HCT116 (cell line): ENCODE measurements at regions not wholly inside any gene's neighbourhood (a gene's known extent, or its start where the extent isn't known, plus 50 kb on each side); places are given as distances from the start of the nearest gene placed in this dataset.

ENCODE experiments used
- ATAC-seq: fragments of 200-7000 bp; cut with Tn5 transposase; 2 replicates; pipeline ENCODE4 v1.9.1; 2020; ENCODE audit warnings: mild to moderate bottlenecking, moderate library complexity
- BruUV-seq: library from RNA; stranded (reverse); fragments of 400-500 nt; replicated peaks from 2 replicates; lab custom pipeline; 2021; lab: Mats Ljungman, UMichigan
- CTCF ChIA-PET: fragments of 300-600 bp; sonication (Branson Sonifier 250); formaldehyde crosslinking; loops from one replicate; lab custom pipeline; 2021; ENCODE audit warnings: antibody characterized with exemption; lab: Charles Lee
- POLR2A ChIA-PET: fragments of 300-600, 350-600 bp; sonication (Branson Sonifier 250); formaldehyde crosslinking; loops from one replicate; lab custom pipeline; 2021; ENCODE audit warnings: antibody characterized with exemption; lab: Charles Lee
- RAD21 ChIA-PET, 2 experiments: fragments of 300-600 bp; sonication (Branson Sonifier 250); formaldehyde crosslinking; loops; one replicate each; lab custom pipeline; 2023; ENCODE audit warnings: low total read pairs in 2 of 2; ENCODE audit not compliant: uncharacterized antibody in 2 of 2, unreplicated experiment in 2 of 2, low non-redundant PET in 1 of 2; lab: Charles Lee
- DNase-seq: peaks from one replicate; pipeline ENCODE4 v3.0.0-alpha.2; 2010; ENCODE audit warnings: low read depth, low spot score
- H2AFZ ChIP-seq: fragments of 200-600 bp; shearing (Covaris generic), sonication (generic); 2 replicates; pipeline ENCODE4 v1.6.1; 2017; ENCODE audit warnings: low read depth, mixed run types, mixed read lengths, antibody characterized with exemption, low read length; ENCODE audit not compliant: poor library complexity, severe bottlenecking
- H3K27ac ChIP-seq: 2 replicates; pipeline ENCODE4 v1.5.1; 2012; ENCODE audit warnings: low read depth, low read length
- H3K27me3 ChIP-seq: fragments of 200-600 bp; sonication (generic); 2 replicates; pipeline ENCODE4 v1.6.1; 2016; ENCODE audit warnings: mixed run types, low read length, mixed read lengths; ENCODE audit not compliant: insufficient read depth
- H3K36me3 ChIP-seq, 2 experiments: fragments of 200-500 bp in 1 of 2; fragments of 200-600 bp in 1 of 2; sonication (Bioruptor generic) in 1 of 2; sonication (generic) in 1 of 2; 2 replicates each; pipeline versions ENCODE4 v1.5.1 to v1.6.1; 2014 to 2016; ENCODE audit warnings: low read length in 2 of 2, inconsistent platforms in 1 of 2, mixed read lengths in 1 of 2, mixed run types in 1 of 2; ENCODE audit not compliant: insufficient read depth in 2 of 2, control insufficient read depth in 1 of 2
- H3K4me1 ChIP-seq, 2 experiments: fragments of 200-600 bp in 1 of 2; sonication (generic) in 1 of 2; 2 replicates each; pipeline versions ENCODE4 v1.5.1 to v1.6.1; 2012 to 2017; ENCODE audit warnings: low read length in 2 of 2, inconsistent platforms in 1 of 2, mild to moderate bottlenecking in 1 of 2, mixed read lengths in 1 of 2, mixed run types in 1 of 2, moderate library complexity in 1 of 2; ENCODE audit not compliant: insufficient read depth in 2 of 2, control insufficient read depth in 1 of 2
- H3K4me2 ChIP-seq: fragments of 200-600 bp; sonication (generic); 2 replicates; pipeline ENCODE4 v1.6.1; 2017; ENCODE audit warnings: mixed run types, low read length, mixed read lengths
- H3K4me3 ChIP-seq, 2 experiments: fragments of 200-600 bp in 1 of 2; sonication (generic) in 1 of 2; replicated peaks in 1 of 2; 2 replicates each; pipeline ENCODE4 v1.5.1; 2011 to 2016; ENCODE audit warnings: low read length in 2 of 2, control low read depth in 1 of 2, low read depth in 1 of 2, mild to moderate bottlenecking in 1 of 2, mixed read lengths in 1 of 2, mixed run types in 1 of 2
- H3K79me2 ChIP-seq: fragments of 200-600 bp; sonication (generic); 2 replicates; pipeline ENCODE4 v1.6.1; 2017; ENCODE audit warnings: mild to moderate bottlenecking, mixed run types, low read length, moderate library complexity, mixed read lengths; ENCODE audit not compliant: insufficient read depth
- H3K9ac ChIP-seq: fragments of 200-600 bp; sonication (generic); 2 replicates; pipeline ENCODE4 v1.6.1; 2016; ENCODE audit warnings: low read length, mixed read lengths
- H3K9me2 ChIP-seq: fragments of 200-600 bp; sonication (generic), shearing (Covaris generic); 2 replicates; pipeline ENCODE4 v1.6.1; 2017; ENCODE audit warnings: mixed run types, mild to moderate bottlenecking, moderate library complexity; ENCODE audit not compliant: insufficient read depth
- H3K9me3 ChIP-seq, 2 experiments: fragments of 200-500 bp in 1 of 2; fragments of 200-600 bp in 1 of 2; sonication (Bioruptor generic) in 1 of 2; sonication (generic) in 1 of 2; 2 replicates each; pipeline ENCODE4 v1.6.1; 2014 to 2017; ENCODE audit warnings: low read length in 2 of 2, mixed read lengths in 2 of 2, inconsistent platforms in 1 of 2, low read depth in 1 of 2, mild to moderate bottlenecking in 1 of 2, mixed run types in 1 of 2, moderate library complexity in 1 of 2; ENCODE audit not compliant: control insufficient read depth in 1 of 2, insufficient read depth in 1 of 2
- H4K20me1 ChIP-seq: fragments of 200-600 bp; sonication (generic), shearing (Covaris generic); 2 replicates; pipeline ENCODE4 v1.6.1; 2017; ENCODE audit warnings: mixed run types, mild to moderate bottlenecking, moderate library complexity; ENCODE audit not compliant: insufficient read depth
- CBX3 ChIP-seq: IDR thresholded peaks from 2 replicates; pipeline ENCODE4 v1.6.1; 2012; ENCODE audit warnings: low read depth
- EGR1 ChIP-seq: IDR thresholded peaks from 2 replicates; pipeline ENCODE4 v1.6.1; 2012; ENCODE audit warnings: low read depth
- ELF1 ChIP-seq: IDR thresholded peaks from 2 replicates; pipeline ENCODE4 v1.6.1; 2012; ENCODE audit warnings: low read depth, borderline replicate concordance
- EZH2 ChIP-seq: fragments of 200-600 bp; sonication (generic); IDR thresholded peaks from 2 replicates; pipeline ENCODE4 v1.6.1; 2017; ENCODE audit warnings: antibody characterized with exemption, mixed run types
- EZH2phosphoT487 ChIP-seq: fragments of 200-600 bp; IDR thresholded peaks from 2 replicates; pipeline ENCODE4 v1.6.1; 2018; ENCODE audit warnings: antibody characterized with exemption, borderline replicate concordance
- FOSL1 ChIP-seq: IDR thresholded peaks from 2 replicates; pipeline ENCODE4 v1.6.1; 2012; ENCODE audit warnings: low read depth
- JUND ChIP-seq: IDR thresholded peaks from 2 replicates; pipeline ENCODE4 v1.6.1; 2012
- POLR2A ChIP-seq: IDR thresholded peaks from 2 replicates; pipeline ENCODE4 v1.7.0; 2011; ENCODE audit warnings: borderline replicate concordance; ENCODE audit not compliant: insufficient read depth, insufficient read length; ENCODE audit errors: extremely low read depth
- POLR2AphosphoS5 ChIP-seq: IDR thresholded peaks from 2 replicates; pipeline ENCODE4 v1.6.1; 2011; ENCODE audit warnings: mild to moderate bottlenecking, low read depth, low read length, moderate library complexity
- RAD21 ChIP-seq: IDR thresholded peaks from 2 replicates; pipeline ENCODE4 v1.6.1; 2012; ENCODE audit warnings: low read depth, mild to moderate bottlenecking
- SIN3A ChIP-seq: IDR thresholded peaks from 2 replicates; pipeline ENCODE4 v1.6.1; 2012; ENCODE audit warnings: low read depth
- TCF7L2 ChIP-seq: IDR thresholded peaks from 2 replicates; pipeline ENCODE4 v1.7.0; 2011; ENCODE audit warnings: borderline replicate concordance, inconsistent platforms; ENCODE audit not compliant: insufficient read depth, insufficient read length; ENCODE audit errors: extremely low read depth
- YY1 ChIP-seq: IDR thresholded peaks from 2 replicates; pipeline ENCODE4 v1.6.1; 2011; ENCODE audit warnings: low read length, low read depth, moderate library complexity, mild to moderate bottlenecking; ENCODE audit not compliant: insufficient replicate concordance; ENCODE audit errors: extremely low read depth
- ZBTB33 ChIP-seq: IDR thresholded peaks from 2 replicates; pipeline ENCODE4 v1.6.1; 2011; ENCODE audit warnings: mild to moderate bottlenecking, low read length, moderate library complexity; ENCODE audit not compliant: insufficient replicate concordance; ENCODE audit errors: extremely low read depth
- ZFX ChIP-seq: fragments of 450-650 bp; IDR thresholded peaks from 2 replicates; pipeline ENCODE4 v1.6.1; 2017
- intact Hi-C: fragments of 100-400 bp; cut with micrococcal nuclease; formaldehyde crosslinking; loops from 2 replicates; pipeline ENCODE4 v1.10.0; 2022
- TF ChIP-seq, protein P1 (sequence below): IDR thresholded peaks from 2 replicates; pipeline ENCODE4 v1.6.1; 2012; ENCODE audit warnings: low read depth
- TF ChIP-seq, protein P2 (sequence below): IDR thresholded peaks from 2 replicates; pipeline ENCODE4 v1.6.1; 2012

- TF ChIP-seq, protein P1, sequence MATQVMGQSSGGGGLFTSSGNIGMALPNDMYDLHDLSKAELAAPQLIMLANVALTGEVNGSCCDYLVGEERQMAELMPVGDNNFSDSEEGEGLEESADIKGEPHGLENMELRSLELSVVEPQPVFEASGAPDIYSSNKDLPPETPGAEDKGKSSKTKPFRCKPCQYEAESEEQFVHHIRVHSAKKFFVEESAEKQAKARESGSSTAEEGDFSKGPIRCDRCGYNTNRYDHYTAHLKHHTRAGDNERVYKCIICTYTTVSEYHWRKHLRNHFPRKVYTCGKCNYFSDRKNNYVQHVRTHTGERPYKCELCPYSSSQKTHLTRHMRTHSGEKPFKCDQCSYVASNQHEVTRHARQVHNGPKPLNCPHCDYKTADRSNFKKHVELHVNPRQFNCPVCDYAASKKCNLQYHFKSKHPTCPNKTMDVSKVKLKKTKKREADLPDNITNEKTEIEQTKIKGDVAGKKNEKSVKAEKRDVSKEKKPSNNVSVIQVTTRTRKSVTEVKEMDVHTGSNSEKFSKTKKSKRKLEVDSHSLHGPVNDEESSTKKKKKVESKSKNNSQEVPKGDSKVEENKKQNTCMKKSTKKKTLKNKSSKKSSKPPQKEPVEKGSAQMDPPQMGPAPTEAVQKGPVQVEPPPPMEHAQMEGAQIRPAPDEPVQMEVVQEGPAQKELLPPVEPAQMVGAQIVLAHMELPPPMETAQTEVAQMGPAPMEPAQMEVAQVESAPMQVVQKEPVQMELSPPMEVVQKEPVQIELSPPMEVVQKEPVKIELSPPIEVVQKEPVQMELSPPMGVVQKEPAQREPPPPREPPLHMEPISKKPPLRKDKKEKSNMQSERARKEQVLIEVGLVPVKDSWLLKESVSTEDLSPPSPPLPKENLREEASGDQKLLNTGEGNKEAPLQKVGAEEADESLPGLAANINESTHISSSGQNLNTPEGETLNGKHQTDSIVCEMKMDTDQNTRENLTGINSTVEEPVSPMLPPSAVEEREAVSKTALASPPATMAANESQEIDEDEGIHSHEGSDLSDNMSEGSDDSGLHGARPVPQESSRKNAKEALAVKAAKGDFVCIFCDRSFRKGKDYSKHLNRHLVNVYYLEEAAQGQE = no peak
- TF ChIP-seq CBX3 = no peak
These were observed 92.1 kb upstream of the OTX2 start (continued) for GRCh38 chr14:56902385-56902784.

- Histone ChIP-seq H3K9me3 (no peaks in the 10 kb centered on the region), H3K27me3 (peaks cover 44% of the 10 kb centered on the region), H3K36me3 (no peaks in the 10 kb centered on the region), H4K20me1 (no peaks in the 10 kb centered on the region), H3K9ac (no peak overlapping the region), H3K4me2 (no peak overlapping the region)
- no peak for DNase-seq
- TF ChIP-seq POLR2AphosphoS5 (no peak), EGR1 (no peak), EZH2 (no peak), POLR2A (no peak), ZFX (no peak), ZBTB33 (no peak), SIN3A (no peak), YY1 (no peak), ELF1 (no peak), EZH2phosphoT487 (no peak), JUND (no peak), FOSL1 (no peak), RAD21 (no peak), TCF7L2 (no peak)
- TF ChIP-seq, protein P2, sequence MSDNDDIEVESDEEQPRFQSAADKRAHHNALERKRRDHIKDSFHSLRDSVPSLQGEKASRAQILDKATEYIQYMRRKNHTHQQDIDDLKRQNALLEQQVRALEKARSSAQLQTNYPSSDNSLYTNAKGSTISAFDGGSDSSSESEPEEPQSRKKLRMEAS = no peak
- TF ChIP-seq, protein P1 = no peak
- TF ChIP-seq, all 23 proteins: peak for 0
- ChIA-PET RAD21 (no interaction called here), POLR2A (no interaction called here), CTCF (no interaction called here)
- Histone ChIP-seq H3K4me1 (no peaks in the 10 kb centered on the region), H3K79me2 (no peaks in the 10 kb centered on the region), H3K4me3 (no peak overlapping the region), H3K9me2 (no peaks in the 10 kb centered on the region), H3K27ac (no peak overlapping the region), H2AFZ (no peak overlapping the region)
- ATAC-seq = no peak
- BruUV-seq = no TSS peak
- intact Hi-C loops = no loop called here
These were observed 90.4 kb upstream of the OTX2 start for GRCh38 chr14:56900726-56901125.
